PFSK-1 (cell line): ENCODE measurements at regions not wholly inside any gene's neighbourhood (a gene's known extent, or its start where the extent isn't known, plus 50 kb on each side); places are given as distances from the start of the nearest gene placed in this dataset.

ENCODE experiments used
- FOXP2 ChIP-seq: optimal IDR thresholded peaks from 2 replicates; pipeline ENCODE3; 2011; ENCODE audit warnings: borderline replicate concordance, control low read depth, inconsistent platforms; ENCODE audit not compliant: insufficient read depth; ENCODE audit errors: extremely low read length, extremely low read depth
- POLR2AphosphoS5 ChIP-seq: IDR thresholded peaks from 2 replicates; pipeline ENCODE4 v1.6.1; 2012; ENCODE audit warnings: low read depth, mild to moderate bottlenecking, control low read depth, low read length, moderate library complexity
- REST ChIP-seq, 2 experiments: IDR thresholded peaks; 2 replicates each; pipeline versions ENCODE4 v1.6.1 to v1.8.0; 2011 to 2012; ENCODE audit warnings: low read depth in 2 of 2, low read length in 2 of 2, control low read depth in 1 of 2, inconsistent platforms in 1 of 2, mild to moderate bottlenecking in 1 of 2, moderate library complexity in 1 of 2; ENCODE audit not compliant: insufficient read depth in 1 of 2
- SIN3A ChIP-seq: IDR thresholded peaks from 2 replicates; pipeline ENCODE4 v1.6.1; 2012; ENCODE audit warnings: mild to moderate bottlenecking, low read length, moderate library complexity, borderline replicate concordance; ENCODE audit not compliant: insufficient read depth
- TAF1 ChIP-seq: IDR thresholded peaks from 2 replicates; pipeline ENCODE4 v1.6.1; 2012; ENCODE audit warnings: low read length, control low read depth, borderline replicate concordance; ENCODE audit not compliant: insufficient read depth

GRCh38 chr1:56382929-56383328 is 196.4 kb downstream of the PLPP3 start:
- TF ChIP-seq POLR2AphosphoS5: no peak
- TF ChIP-seq REST (IDR thresholded peaks at IDR 0.05; ENCODE audit: insufficient read depth in 1 of 2, low read depth in 2 of 2, low read length in 2 of 2): no peak
- no peak for TF ChIP-seq TAF1
- no peak for TF ChIP-seq SIN3A
- TF ChIP-seq FOXP2: no peak
